ENCODE measurements at regions not wholly inside any gene's neighbourhood (a gene's known extent, or its start where the extent isn't known, plus 50 kb on each side); places are given as distances from the start of the nearest gene placed in this dataset.

- TF ChIP-seq CTCF (IDR thresholded peaks at IDR 0.05; ENCODE audit: extremely low read depth, missing control alignments): no peak
- DNase-seq (ENCODE audit: low spot score): no peak
Measured at GRCh38 chr2:41078341-41078740, 626.5 kb upstream of the SLC8A1 start.

- no peak for DNase-seq (ENCODE audit: low spot score)
- TF ChIP-seq CTCF (IDR thresholded peaks at IDR 0.05; ENCODE audit: extremely low read depth, missing control alignments): no peak
Measured at GRCh38 chr2:41079011-41079410, 627.1 kb upstream of the SLC8A1 start.

- no peak for TF ChIP-seq CTCF (IDR thresholded peaks at IDR 0.05; ENCODE audit: extremely low read depth, missing control alignments)
- no peak for DNase-seq (ENCODE audit: low spot score)
Measured at GRCh38 chr2:41084321-41084720, 632.4 kb upstream of the SLC8A1 start.

- TF ChIP-seq CTCF (IDR thresholded peaks at IDR 0.05; ENCODE audit: extremely low read depth, missing control alignments): no peak
- DNase-seq (ENCODE audit: low spot score): no peak
Measured at GRCh38 chr2:41087946-41088345, 636.1 kb upstream of the SLC8A1 start.

- no peak for DNase-seq (ENCODE audit: low spot score)
- no peak for TF ChIP-seq CTCF (IDR thresholded peaks at IDR 0.05; ENCODE audit: extremely low read depth, missing control alignments)
Measured at GRCh38 chr2:41101281-41101680, 649.4 kb upstream of the SLC8A1 start.

- no peak for TF ChIP-seq CTCF (IDR thresholded peaks at IDR 0.05; ENCODE audit: extremely low read depth, missing control alignments)
- no peak for DNase-seq (ENCODE audit: low spot score)
Measured at GRCh38 chr2:41109744-41110143, 657.9 kb upstream of the SLC8A1 start.

- TF ChIP-seq CTCF (IDR thresholded peaks at IDR 0.05; ENCODE audit: extremely low read depth, missing control alignments): no peak
- DNase-seq (ENCODE audit: low spot score): no peak
Measured at GRCh38 chr2:41111836-41112627, 660.1 kb upstream of the SLC8A1 start.

All from GM20000 (cell line).